HG02973 (cell line): ENCODE measurements at regions not wholly inside any gene's neighbourhood (a gene's known extent, or its start where the extent isn't known, plus 50 kb on each side); places are given as distances from the start of the nearest gene placed in this dataset.
"Not testable (repeated sequence)": the region's sequence is repeated elsewhere in the genome, so short reads cannot be mapped to it uniquely, and the experiment has no call there.

ENCODE experiments used
- ATAC-seq: cut with Tn5 transposase; IDR thresholded peaks from one replicate; pipeline ENCODE4 v1.9.1; 2021; ENCODE audit warnings: moderate library complexity; ENCODE audit not compliant: unreplicated experiment

GRCh38 chr1:191306916-191307315 is 829.3 kb upstream of the BRINP3 start:
- ATAC-seq = no peak

GRCh38 chr1:191320062-191320461 is 838.2 kb upstream of the RGS18 start:
- no peak for ATAC-seq

- ATAC-seq = no peak
These were observed 830.4 kb upstream of the RGS18 start for GRCh38 chr1:191327868-191328267.

- ATAC-seq = no peak
These were observed 814.4 kb upstream of the RGS18 start for GRCh38 chr1:191343816-191344215.

GRCh38 chr1:191346381-191346780 is 811.9 kb upstream of the RGS18 start:
- ATAC-seq = no peak

GRCh38 chr1:191348328-191348727 is 809.9 kb upstream of the RGS18 start:
- ATAC-seq = no peak

- ATAC-seq = no peak
These were observed 807.3 kb upstream of the RGS18 start for GRCh38 chr1:191350938-191351337.

GRCh38 chr1:191358724-191359123 is 799.5 kb upstream of the RGS18 start:
- no peak for ATAC-seq

- no peak for ATAC-seq
These were observed 791.6 kb upstream of the RGS18 start for GRCh38 chr1:191366686-191367085.

- ATAC-seq = no peak
These were observed 789.2 kb upstream of the RGS18 start for GRCh38 chr1:191368891-191369654.

- no peak for ATAC-seq
These were observed 786.6 kb upstream of the RGS18 start for GRCh38 chr1:191371626-191372025.

- no peak for ATAC-seq
These were observed 770.0 kb upstream of the RGS18 start for GRCh38 chr1:191388283-191388682.

GRCh38 chr1:191396622-191397021 is 761.6 kb upstream of the RGS18 start:
- no peak for ATAC-seq

- ATAC-seq = no peak
These were observed 759.7 kb upstream of the RGS18 start for GRCh38 chr1:191398551-191398950.

- no peak for ATAC-seq
These were observed 752.8 kb upstream of the RGS18 start for GRCh38 chr1:191405417-191405816.

GRCh38 chr1:191414981-191415640 is 743.2 kb upstream of the RGS18 start:
- ATAC-seq = no peak

GRCh38 chr1:191419842-191420241 is 738.4 kb upstream of the RGS18 start:
- ATAC-seq = no peak

- no peak for ATAC-seq
These were observed 730.7 kb upstream of the RGS18 start for GRCh38 chr1:191427593-191427992.

- no peak for ATAC-seq
These were observed 725.4 kb upstream of the RGS18 start for GRCh38 chr1:191432817-191433216.

GRCh38 chr1:191438979-191439378 is 719.3 kb upstream of the RGS18 start:
- ATAC-seq = no peak

GRCh38 chr1:191448279-191448678 is 710.0 kb upstream of the RGS18 start:
- not testable (repeated sequence) for ATAC-seq

- no peak for ATAC-seq
These were observed 705.7 kb upstream of the RGS18 start for GRCh38 chr1:191452586-191452985.

- ATAC-seq = no peak
These were observed 704.8 kb upstream of the RGS18 start for GRCh38 chr1:191453487-191453886.
